Tibial nerve (tissue), 3 donors: ENCODE measurements at regions not wholly inside any gene's neighbourhood (a gene's known extent, or its start where the extent isn't known, plus 50 kb on each side); places are given as distances from the start of the nearest gene placed in this dataset.

Source experiments
- POLR2A ChIP-seq, 2 donors: fragments of 450-650 bp; IDR thresholded peaks; one replicate each; pipeline ENCODE4 v1.6.1; 2017; ENCODE audit warnings: antibody characterized with exemption in 2 of 2, mild to moderate bottlenecking in 2 of 2, moderate library complexity in 2 of 2
- TF ChIP-seq, protein P1 (sequence below), 5 experiments: fragments of 200-600 bp in 3 of 5; fragments of 450-650 bp in 2 of 5; sonication (generic) in 3 of 5; IDR thresholded peaks; one replicate each; pipeline ENCODE4 v1.5.1; 2016 to 2019; ENCODE audit warnings: antibody characterized with exemption in 5 of 5, mild to moderate bottlenecking in 3 of 5, moderate library complexity in 2 of 5

DNA sequence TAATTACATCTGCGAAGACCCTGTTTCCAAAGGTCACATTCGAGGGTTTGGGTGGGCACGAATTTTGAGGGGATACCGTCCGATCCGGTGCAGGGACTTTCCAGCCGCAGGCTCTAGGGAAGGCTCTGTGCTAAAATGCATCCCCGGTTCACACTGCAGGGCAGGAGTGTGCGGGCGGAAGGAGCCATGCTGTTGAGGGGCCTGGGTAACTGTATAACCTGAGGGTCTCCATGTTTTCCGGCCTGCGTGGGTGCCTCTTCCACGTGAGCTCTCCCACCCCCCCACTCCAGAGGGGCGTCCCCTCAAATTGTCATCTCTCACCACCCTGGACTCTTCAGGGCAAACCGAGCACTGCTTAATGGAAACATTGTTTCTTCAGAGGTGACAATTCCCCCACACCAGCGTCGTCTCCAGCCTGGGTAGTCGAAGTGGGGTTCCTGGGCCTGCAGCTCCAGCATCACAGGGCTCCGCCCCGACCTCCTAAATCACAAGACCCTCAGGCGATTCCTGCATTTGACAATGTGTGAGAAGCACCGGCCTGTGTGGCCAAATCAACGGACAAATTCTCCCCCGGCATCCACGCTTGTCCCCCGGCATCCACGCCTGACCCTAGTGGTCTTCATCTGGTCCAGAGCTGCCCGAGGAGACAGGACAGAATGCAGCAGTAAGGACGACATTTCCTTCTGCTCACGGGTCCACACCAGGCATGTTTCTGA is 51.2 kb downstream of the FOXL3 start:
- TF ChIP-seq, protein P1, sequence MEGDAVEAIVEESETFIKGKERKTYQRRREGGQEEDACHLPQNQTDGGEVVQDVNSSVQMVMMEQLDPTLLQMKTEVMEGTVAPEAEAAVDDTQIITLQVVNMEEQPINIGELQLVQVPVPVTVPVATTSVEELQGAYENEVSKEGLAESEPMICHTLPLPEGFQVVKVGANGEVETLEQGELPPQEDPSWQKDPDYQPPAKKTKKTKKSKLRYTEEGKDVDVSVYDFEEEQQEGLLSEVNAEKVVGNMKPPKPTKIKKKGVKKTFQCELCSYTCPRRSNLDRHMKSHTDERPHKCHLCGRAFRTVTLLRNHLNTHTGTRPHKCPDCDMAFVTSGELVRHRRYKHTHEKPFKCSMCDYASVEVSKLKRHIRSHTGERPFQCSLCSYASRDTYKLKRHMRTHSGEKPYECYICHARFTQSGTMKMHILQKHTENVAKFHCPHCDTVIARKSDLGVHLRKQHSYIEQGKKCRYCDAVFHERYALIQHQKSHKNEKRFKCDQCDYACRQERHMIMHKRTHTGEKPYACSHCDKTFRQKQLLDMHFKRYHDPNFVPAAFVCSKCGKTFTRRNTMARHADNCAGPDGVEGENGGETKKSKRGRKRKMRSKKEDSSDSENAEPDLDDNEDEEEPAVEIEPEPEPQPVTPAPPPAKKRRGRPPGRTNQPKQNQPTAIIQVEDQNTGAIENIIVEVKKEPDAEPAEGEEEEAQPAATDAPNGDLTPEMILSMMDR (IDR thresholded peaks at IDR 0.05) = no peak
- TF ChIP-seq POLR2A (IDR thresholded peaks at IDR 0.05) = no peak
